IMR-90 (cell line): ENCODE measurements at regions not wholly inside any gene's neighbourhood (a gene's known extent, or its start where the extent isn't known, plus 50 kb on each side); places are given as distances from the start of the nearest gene placed in this dataset.

Experiments
- CEBPB ChIP-seq: IDR thresholded peaks from 2 replicates; pipeline ENCODE4 v1.6.1; 2012; ENCODE audit warnings: low read depth, low read length, improper control_type of control experiment
- CTCF ChIP-seq: conservative IDR thresholded peaks from 2 replicates; pipeline ENCODE4 v1.5.1; 2012; ENCODE audit warnings: mild to moderate bottlenecking, low read depth, low read length, improper control_type of control experiment
- FOS ChIP-seq: fragments of 150-350 bp; IDR thresholded peaks from 2 replicates; pipeline ENCODE4 v1.6.1; 2016; ENCODE audit warnings: low read depth, low read length
- MAFK ChIP-seq: IDR thresholded peaks from 2 replicates; pipeline ENCODE4 v1.6.1; 2012; ENCODE audit warnings: low read depth, low read length, improper control_type of control experiment
- MXI1 ChIP-seq: IDR thresholded peaks from 2 replicates; pipeline ENCODE4 v1.6.1; 2012; ENCODE audit warnings: low read depth, mild to moderate bottlenecking, low read length, moderate library complexity, borderline replicate concordance
- NFE2L2 ChIP-seq: fragments of 150-350 bp; IDR thresholded peaks from 2 replicates; pipeline ENCODE4 v1.6.1; 2016; ENCODE audit warnings: low read depth, mild to moderate bottlenecking, low read length
- POLR2A ChIP-seq: IDR thresholded peaks from 2 replicates; pipeline ENCODE4 v1.6.1; 2012; ENCODE audit warnings: mild to moderate bottlenecking, low read depth, low read length
- RAD21 ChIP-seq: IDR thresholded peaks from 2 replicates; pipeline ENCODE4 v1.6.1; 2012; ENCODE audit warnings: low read length, improper control_type of control experiment
- RCOR1 ChIP-seq: IDR thresholded peaks from 2 replicates; pipeline ENCODE4 v1.6.1; 2012; ENCODE audit warnings: mild to moderate bottlenecking, low read length, improper control_type of control experiment; ENCODE audit not compliant: insufficient replicate concordance

- TF ChIP-seq CTCF (no peak), NFE2L2 (no peak), POLR2A (no peak), MAFK (no peak), MXI1 (no peak), RCOR1 (no peak), CEBPB (no peak), FOS (no peak), RAD21 (no peak)
These were observed 432.7 kb upstream of the SEMA3A start for GRCh38 chr7:84627250-84627649.
